ENCODE measurements at regions not wholly inside any gene's neighbourhood (a gene's known extent, or its start where the extent isn't known, plus 50 kb on each side); places are given as distances from the start of the nearest gene placed in this dataset.
"Not testable (repeated sequence)": the region's sequence is repeated elsewhere in the genome, so short reads cannot be mapped to it uniquely, and the experiment has no call there.

DNA sequence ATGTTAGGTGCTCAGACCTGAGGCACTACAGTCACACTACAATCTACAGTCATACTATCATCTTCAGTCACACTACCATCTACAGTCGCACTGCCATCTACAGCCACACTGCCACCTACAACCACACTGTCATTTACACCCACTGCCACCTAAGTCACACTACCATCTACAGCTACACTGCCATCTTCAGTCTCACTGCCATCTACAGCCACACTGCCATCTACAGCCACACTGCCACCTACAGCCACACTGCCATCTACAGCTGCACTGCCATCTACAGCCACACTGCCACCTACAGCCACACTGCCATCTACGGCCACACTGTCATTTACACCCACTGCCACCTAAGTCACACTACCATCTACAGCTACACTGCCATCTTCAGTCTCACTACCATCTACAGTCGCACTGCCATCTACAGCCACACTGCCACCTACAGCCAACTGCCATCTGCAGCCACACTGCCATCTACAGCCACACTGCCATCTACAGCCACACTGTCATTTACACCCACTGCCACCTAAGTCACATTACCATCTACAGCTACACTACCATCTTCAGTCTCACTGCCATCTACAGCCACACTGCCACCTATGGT, 155.2 kb upstream of the AFDN start:
- DNase-seq, result peak in 2 of 10 donors; percentile 20 to 24

DNA sequence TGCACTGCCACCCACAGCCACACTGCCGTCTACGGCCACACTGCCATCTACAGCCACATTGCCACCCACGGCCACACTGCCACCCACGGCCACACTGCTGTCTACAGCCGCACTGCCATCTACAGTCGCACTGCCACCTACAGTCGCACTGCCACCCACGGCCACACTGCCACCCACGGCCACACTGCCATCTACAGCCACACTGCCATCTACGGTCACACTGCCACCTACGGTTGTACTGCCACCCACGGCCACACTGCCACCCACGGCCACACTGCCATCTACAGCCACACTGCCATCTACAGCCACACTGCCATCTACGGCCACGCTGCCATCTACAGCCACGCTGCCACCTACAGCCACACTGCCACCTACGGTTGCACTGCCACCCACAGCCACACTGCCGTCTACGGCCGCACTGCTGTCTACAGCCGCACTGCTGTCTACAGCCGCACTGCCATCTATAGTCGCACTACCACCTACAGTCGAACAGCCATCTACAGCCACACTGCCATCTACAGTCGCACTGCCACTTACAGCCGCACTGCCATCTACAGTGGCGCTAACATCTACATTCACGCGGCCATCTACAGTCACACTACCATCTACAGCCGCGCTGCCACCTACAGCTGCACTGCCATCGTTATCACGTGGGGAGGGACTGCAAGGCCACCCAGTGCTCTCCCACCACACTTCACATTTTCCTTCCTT, 154.6 kb upstream of the AFDN start:
- peak in 2 of 10 donors; percentile 49 to 67 for DNase-seq
- intact Hi-C loops (cut with DNase I), result no loop called here

More for the DNA sequence above, 155.2 kb upstream of the AFDN start:
- intact Hi-C loops (cut with DNase I), result not testable (repeated sequence)

DNA sequence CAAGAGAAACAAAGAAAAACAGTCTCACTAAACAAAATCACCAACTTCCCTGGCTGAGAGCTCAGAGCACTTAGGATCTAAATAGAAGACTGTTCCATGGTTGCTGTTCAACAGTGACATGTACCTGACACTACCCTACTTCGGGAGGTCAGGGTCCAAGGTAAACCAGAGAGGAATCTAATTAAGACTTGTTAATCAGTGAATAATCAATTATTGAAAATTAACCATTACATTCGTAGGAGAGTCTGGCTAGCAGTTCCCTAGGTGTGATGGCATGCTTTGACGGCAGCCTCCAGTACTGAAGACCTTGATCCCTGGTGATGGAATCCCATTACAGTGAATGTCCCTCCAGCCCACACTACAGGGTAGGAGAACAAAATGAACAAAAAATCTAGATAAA, 154.0 kb upstream of the AFDN start:
- no peak for DNase-seq
- intact Hi-C loops (cut with DNase I), result no loop called here

DNA sequence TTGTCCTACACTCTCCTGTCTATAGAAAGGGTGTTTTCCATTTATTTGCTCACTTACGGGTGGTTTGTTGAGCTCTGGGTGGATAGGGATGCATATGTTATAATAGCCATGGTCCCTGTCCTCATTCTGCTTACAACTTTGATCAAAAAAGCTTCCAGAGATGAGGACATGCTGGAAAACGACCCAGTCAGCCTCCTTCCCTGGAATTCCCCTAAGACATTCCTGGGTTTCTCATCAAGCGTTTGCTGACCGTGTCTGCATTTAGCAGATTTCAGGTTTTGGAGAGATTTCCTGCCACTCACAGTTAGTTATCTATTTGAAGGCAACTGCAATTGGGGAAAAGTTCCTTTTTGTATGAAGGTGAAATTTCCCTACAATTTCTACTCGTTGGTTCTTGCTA, 152.8 kb upstream of the AFDN start:
- DNase-seq, result no peak
- intact Hi-C loops (cut with DNase I), result no loop called here

DNA sequence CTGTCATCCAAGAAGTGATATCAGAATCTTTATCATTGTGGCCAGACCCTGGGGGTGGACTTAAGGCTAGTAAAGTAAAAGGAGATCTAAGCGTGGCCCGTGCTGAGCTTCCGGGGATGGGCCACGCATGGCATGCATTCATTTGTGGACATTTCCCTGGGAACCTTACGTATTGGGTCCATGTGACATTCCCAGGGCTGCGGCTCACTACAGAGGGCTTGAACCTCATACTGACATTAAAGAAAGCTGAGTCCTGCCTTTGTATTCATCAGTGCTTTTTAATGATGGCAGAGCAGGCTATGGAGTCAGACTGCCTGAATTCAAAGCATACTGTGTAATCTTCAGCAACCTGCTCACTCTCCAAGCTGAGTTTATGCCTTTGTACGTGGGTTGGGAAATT, 152.2 kb upstream of the AFDN start:
- DNase-seq, result peak in 2 of 10 donors; percentile 41 to 69
- intact Hi-C loops (cut with DNase I), result no loop called here

DNA sequence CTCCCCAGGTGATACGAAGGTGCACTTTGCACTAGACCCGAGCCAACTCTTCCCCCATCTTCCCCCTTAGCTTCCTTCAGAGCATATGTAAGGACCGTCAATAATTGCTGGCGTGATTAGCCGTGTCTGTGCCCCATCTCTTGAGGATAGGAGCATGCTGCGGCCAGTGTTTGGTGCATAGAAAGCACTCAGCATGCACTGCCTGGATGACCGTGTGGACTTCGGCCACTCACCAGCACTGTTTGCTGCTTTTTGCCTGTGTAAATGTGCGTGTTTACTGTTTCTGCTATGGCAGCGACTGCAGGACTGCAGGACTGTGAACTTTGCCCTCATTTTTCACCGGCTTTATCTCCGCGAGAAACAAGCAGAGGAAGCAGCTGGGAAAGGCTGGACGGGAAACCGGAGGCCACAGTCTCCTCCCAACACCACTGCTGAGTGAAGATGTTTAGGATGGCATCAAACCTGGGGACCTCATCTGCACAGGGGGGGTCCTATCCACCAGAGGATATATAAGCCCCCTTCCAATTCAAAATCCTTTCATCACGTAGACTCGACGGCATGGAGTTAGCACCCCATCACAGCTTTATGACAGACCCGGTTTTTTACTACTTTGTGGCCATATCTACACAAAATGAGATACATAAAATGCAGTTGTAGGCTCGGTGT, 150.6 kb upstream of the AFDN start:
- intact Hi-C loops (cut with DNase I), result no loop called here
- DNase-seq, result peak in 2 of 10 donors; percentile 59 to 70

DNA sequence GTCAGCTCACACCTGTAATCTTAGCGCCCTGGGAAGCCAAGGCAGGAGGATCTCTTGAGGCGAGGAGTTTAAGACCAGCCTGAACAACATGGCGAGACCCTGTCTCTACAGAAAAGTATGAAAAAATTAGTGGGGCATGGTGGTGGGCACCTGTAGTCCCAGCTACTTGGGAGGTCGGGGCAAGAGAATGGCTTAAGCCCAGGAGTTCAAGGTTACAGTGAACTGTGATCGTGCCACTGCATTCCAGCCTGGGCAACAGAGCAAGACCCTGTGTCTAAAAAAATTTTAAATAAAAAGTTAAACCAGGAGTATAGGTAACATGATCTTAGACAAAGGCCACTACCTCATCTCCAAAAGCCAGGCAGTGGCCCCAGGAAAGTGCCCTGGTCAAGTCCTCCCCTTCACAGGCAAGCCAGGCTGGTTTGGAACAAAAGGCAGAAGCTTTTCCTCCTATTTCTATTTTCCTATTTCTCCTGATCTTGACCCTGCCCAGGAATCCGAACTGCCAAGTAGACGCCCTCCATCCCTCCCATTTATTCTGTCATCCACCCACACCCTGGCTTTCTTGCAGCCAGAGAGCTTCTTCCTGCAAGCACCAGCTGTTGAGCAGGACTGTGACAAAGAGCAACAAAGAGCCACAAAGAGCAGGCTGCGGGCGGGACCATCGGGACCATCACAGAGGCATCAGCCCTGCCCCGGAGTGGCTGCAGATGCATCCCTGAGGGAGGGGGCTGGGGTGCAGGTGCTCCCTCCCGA, 149.9 kb upstream of the AFDN start:
- intact Hi-C loops (cut with DNase I), result no loop called here

DNA sequence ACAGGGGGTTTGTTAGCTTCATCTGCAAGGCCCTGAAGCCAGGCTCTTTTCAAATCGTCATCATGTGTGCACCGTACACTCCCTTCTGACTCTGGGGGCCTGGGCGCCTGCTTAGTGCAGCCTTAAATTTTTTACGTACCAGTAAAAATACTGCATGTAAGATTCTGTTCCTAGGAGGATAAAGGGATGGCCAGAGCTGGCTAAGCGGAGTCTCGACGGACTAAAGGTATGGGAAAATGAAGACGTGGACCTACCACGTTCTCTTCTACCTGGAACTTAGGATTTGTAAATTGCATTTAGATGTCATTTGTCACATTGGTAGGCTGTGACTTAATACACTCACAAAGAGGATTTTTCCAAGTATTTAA, 149.3 kb upstream of the AFDN start:
- intact Hi-C loops (cut with DNase I), result no loop called here
- no peak for DNase-seq

More for the DNA sequence above, 149.9 kb upstream of the AFDN start:
- DNase-seq, result peak in 3 of 10 donors; percentile 47 to 84 (median 62)

DNA sequence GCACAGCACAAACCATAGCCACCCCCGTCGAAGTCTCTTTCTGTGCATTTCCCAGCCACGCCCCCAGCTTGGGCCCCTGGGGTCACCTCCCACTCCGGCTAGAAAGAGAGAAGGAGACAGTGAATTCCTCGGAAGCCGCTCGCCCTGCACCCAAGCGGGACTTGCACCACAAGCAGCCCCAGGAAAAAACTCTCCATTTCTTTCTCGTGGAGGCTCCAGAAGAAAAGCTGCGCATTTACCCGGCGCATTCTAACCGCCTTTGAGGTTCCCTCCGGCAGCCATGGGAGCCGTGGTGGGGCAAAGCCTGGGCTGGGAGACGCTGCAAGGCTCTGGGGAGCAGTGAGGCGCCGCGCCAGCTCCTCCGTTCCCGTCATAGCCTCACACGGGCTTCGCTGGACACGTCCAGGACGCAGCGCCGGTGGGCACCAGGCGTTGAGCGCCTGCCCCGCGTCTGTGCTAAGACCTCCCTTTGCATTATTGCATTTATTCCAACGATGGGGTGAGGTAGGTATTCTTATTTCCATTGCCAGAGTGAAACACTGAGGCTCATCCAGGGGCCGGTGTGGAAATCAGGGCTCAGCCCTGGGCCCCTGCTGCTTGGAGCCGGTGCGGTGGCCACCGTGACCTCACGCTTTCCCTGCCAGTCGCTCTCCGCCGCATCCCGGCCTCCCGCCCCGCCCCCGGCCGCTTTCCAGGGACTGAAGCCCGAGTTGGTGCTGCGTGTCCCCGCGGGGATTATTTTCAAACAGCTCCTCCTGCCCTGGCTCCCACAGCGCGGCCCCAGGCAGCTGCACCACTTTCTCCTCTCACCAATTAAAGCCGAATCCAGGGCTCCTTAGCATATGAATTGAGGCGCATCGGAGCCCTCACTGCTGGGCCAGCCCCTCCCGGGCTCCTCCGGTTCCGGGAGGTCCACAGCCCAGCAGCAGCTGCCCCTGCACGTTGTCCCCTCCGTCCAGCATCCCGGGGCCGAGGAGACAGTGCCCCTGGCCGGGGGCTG, 148.3 kb upstream of the AFDN start:
- intact Hi-C loops (cut with DNase I), result no loop called here
- DNase-seq, result peak; percentile 50 to 92 (median 74)

DNA sequence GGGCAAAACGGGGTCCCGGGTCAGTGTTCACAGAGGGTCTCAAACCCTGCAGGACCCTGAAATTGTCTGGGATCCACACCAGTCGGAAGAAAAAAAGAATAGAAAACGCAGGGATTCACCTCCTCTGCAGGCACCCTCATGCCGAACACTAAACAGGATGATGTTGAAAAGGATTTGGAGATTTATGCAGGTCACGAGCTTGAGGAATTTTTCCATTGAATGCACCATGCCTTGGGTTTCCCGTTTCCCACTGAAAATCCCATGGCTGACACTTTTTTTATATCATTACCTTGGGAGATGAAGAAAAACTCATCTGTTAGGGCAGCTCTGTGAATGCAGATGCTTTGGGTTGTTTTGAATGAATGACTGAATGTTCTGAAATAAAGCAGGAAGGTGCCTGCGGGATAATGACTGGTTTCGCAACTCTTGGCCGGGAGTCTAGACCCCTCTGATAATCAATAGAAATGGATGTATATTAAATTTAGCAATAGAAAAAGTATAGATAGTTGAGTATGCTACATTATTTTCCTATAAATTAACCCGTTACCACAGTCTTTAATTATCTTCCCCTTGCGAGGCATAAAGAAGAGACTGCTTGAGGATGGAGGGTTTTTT, 147.5 kb upstream of the AFDN start:
- intact Hi-C loops (cut with DNase I), result no loop called here
- no peak for DNase-seq

DNA sequence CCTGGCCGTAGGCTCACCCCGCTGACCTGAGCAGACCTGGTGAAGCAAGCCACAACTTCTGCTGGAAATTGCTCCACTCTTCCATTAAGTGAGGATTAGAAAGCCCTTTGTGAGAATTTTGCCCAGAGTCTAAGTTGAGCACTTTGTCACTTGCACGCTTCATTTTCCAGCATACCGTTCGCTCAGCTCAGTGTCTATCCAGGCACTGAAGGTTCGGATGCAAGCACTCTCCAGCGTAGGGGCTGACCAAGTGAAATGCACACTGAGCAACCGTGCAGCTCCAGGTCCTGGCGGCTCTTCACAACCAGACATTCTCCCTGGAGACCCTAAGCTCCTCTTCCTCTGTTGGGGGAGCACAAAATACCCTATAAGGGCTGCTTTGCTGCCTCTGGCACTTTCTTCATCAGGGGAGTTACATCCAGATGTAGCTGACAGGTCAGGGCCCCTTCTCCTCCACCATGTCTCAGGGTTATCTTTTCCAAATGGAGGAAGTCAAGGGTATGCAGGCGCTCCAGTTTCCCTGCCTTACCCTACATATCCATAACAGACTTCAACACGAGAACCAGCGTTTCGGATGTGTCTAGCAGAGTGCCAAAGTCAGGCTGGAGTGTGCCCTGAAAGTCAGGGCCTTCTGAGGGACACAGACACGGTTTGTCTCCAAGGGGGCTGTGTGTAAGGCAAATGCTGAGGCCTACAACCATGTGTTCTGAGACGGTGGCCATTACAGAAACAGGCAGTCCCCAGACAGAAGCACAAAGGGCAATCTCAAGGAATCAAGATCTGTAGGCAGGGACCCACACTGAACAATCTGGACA, 146.7 kb upstream of the AFDN start:
- intact Hi-C loops (cut with DNase I), result loop anchor here (5.0 kb wide), 1 partner anchor 147 kb away; the partner anchor contains the start of gene AFDN
- DNase-seq, result peak in 2 of 10 donors; percentile 28 to 70

DNA sequence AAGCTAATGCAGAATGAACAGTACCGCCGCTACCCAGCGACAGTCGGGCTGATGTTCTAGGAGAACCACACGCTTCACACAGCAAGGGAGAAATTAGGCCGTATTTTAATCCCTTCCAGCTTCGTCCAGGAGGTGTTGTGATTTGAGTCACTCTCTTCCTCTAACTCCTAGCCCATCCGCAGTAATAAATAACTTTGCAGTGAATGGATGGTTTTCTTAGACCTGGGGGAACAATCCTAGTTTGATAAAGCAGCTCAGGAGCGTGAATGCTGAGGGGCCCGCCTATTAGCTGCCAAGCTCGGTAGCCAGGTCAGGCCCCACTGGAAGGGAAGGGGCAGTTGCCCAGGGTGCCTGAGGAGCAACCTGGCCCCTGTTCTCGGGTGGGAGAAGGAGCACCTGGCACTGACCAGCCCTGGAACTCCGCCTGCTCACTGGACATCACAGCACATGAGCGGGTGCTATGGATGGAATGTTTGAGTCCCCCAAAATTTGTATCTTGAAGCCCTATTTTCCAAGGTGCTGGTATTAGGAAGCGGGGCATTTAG, 146.0 kb upstream of the AFDN start:
- intact Hi-C loops (cut with DNase I), result loop anchor here (5.0 kb wide), 1 partner anchor 147 kb away; the partner anchor contains the start of gene AFDN
- DNase-seq, result peak in 2 of 10 donors; percentile 67 to 69

DNA sequence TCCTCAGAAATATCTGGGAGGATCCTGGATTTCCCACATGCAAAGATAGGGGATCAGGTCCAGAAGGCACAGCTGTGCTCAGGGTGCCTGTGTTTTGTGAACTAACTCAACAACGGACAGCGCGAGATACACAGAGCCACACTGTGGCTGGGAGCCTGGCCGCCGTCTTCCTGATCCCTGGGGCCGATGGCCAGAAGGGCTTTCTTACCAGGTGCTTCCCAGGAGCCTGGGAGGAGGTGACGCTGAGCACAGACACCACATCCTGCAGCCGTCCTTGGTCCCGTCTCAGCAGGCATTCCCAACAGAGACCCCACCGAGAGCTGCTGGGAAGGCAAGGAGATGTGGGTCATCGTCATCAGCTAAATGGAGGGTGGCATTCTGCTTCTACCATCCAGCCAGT, 144.6 kb upstream of the AFDN start:
- intact Hi-C loops (cut with DNase I), result loop anchor here (5.0 kb wide), 1 partner anchor 145 kb away; the partner anchor contains the start of gene AFDN
- peak in 2 of 10 donors; percentile 52 to 74 for DNase-seq

DNA sequence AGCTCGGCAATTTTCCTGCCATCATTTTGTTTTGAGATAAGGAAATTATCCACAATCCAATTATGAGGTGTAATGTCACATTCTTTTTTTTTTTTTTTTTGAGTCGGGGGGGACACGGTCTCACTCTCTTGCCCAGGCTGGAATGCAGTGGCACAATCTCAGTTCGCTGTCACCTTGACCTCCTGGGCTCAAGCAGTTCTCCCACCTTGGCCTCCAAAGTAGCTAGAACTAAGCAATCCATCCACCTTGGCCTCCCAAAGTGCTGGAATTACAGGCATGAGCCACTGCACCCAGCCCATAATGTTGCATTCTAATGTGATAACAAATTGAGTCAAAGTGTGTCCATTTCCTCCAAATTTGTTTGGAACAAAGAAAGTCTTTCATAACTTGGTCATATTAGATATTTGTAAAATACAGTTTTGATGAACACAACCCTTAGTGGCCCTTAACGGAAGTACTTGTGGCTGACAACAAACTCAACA, 144.1 kb upstream of the AFDN start:
- DNase-seq, result peak in 2 of 10 donors; percentile 7 to 62
- intact Hi-C loops (cut with DNase I), result loop anchor here (5.0 kb wide), 1 partner anchor 145 kb away; the partner anchor contains the start of gene AFDN

DNA sequence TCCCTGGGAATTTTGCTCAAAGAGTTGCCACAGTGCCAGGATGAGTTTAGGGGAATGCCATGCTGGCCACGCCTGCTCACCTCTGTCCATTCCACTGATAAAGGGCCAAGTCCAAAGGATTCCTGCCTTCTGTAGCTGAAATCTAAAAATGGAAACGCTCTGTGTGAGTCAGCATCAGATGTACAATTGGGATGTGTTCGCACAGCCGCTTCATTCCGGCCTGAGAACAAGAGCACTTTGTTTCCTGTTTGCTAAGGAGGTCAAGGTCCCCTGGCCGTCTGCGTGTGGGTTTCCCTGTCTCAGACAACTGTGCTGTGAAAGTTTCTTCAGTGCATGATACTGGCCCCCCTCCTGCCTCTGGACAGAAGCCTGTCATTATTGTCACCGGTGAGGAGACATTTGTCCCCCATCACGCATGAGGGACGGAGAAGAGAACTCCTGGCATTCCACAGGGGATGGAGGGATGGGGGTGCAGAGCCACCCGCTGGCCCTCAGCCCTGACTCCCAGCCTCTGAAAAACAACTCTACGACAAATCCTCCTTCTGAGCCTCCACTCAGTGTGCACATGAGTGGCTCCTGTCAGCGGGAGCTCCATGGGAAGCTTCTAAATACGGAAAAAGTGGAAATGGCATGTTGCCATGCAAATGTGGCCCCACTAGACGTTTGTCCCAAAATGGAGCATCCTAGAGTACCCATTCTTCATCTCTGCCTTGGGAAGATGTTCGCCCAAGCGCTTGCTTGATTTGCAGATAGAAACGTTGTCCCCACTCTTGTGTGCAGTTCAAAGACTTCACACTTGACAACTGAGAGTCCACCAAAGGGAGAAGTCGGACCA, 143.5 kb upstream of the AFDN start:
- intact Hi-C loops (cut with DNase I), result loop anchor here (5.0 kb wide), 1 partner anchor 144 kb away; the partner anchor contains the start of gene AFDN
- DNase-seq, result peak; percentile 58 to 95 (median 79)

DNA sequence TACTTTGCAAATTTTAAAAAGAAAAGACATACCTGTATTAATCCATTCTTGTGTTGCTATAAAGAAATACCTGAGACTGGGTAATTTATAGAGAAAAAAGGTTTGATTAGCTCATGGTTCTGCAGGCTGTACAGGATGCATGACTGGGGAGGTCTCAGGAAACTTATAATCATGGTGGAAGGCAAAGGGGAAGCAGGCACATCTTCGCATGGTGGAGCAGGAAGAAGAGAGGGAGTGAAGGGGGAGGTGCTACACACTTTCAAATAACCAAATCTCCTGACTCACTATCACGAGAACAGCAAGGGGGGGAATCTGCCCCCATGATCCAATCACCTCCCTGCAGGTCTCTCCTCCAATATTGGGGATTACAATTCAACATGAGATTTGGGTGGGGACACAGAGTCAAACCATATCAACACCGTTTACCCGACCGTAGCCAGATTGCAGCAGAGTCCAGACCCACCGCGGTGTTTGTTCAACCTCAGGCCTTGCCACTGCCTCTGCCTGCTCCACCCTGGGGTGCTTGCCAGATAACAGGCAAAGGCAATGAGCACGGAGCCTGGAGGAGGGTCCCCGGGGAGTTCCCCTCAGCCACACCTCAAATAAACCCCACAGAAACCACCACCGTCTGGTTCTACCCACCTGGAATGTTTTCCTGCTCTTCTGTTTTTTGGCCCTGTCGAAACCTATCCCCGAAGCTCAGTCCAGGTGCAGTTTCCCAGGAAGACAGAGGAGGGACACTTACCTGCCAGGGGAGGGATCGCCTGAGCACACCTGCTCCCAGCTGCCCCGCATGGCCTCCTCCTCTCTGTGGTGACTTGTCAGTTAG, 142.2 kb upstream of the AFDN start:
- peak in 2 of 10 donors; percentile 44 to 79 for DNase-seq
- intact Hi-C loops (cut with DNase I), result loop anchor here (5.0 kb wide), 1 partner anchor 143 kb away; the partner anchor contains the start of gene AFDN
